ENCODE measurements at regions not wholly inside any gene's neighbourhood (a gene's known extent, or its start where the extent isn't known, plus 50 kb on each side); places are given as distances from the start of the nearest gene placed in this dataset.
"Not testable (repeated sequence)": the region's sequence is repeated elsewhere in the genome, so short reads cannot be mapped to it uniquely, and the experiment has no call there.

DNA sequence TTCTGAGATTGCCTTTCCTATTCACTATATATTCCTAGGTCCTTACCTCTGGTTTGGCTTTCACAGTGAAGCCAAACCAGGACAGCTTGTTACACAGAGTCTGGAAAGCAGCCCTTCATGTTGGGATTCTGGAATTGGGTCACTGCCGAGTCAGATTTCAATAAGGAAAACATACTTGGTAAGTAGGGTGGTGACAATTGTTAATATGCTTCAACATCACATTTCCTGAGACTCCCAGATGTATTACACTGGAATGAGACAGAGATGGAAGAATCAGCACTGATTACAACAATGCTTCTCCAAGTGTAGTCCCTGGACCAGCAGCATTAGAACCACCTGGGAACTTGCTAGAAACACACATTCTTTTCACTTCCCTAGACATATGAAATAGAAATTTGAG is 268.9 kb upstream of the SEMA3C start:
- no peak for TF ChIP-seq POLR2A (IDR thresholded peaks at IDR 0.05)
- TF ChIP-seq, protein P1, sequence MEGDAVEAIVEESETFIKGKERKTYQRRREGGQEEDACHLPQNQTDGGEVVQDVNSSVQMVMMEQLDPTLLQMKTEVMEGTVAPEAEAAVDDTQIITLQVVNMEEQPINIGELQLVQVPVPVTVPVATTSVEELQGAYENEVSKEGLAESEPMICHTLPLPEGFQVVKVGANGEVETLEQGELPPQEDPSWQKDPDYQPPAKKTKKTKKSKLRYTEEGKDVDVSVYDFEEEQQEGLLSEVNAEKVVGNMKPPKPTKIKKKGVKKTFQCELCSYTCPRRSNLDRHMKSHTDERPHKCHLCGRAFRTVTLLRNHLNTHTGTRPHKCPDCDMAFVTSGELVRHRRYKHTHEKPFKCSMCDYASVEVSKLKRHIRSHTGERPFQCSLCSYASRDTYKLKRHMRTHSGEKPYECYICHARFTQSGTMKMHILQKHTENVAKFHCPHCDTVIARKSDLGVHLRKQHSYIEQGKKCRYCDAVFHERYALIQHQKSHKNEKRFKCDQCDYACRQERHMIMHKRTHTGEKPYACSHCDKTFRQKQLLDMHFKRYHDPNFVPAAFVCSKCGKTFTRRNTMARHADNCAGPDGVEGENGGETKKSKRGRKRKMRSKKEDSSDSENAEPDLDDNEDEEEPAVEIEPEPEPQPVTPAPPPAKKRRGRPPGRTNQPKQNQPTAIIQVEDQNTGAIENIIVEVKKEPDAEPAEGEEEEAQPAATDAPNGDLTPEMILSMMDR (IDR thresholded peaks at IDR 0.05) = no peak
- intact Hi-C loops (cut with DNase I) = no loop called here
- no peaks in the 10 kb centered on the region for H3K27me3 ChIP-seq
- H3K4me1 ChIP-seq = no peaks in the 10 kb centered on the region
- H3K27ac ChIP-seq = no peak overlapping the region
- no peaks in the 10 kb centered on the region for H3K36me3 ChIP-seq
- H3K9me3 ChIP-seq = no peaks in the 10 kb centered on the region
- DNase-seq = no peak
- H3K4me3 ChIP-seq (replicated peaks in 1 of 3) = no peak overlapping the region
- 83 to 90% methylated on average over 1 of the region's 1 CpG for WGBS, 2 donors

DNA sequence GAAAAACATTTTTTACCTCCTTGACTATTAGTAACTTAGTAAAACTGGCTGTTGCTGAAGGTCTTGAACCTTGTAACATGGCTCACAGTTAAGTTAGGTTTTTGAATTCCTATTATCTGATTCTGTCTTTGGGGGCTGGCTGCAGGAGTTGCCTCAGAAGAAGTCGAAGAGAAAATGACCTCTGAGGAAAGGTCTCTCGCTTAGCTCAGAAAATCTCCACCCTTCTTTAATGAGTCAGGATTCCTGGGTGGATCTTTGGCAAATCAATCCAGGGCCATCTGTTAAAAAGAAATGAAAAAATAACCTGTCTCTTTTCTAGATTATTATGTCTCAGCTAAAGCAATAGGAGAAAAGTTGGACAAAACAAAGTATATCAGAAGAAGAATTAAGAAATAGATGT is 267.8 kb upstream of the SEMA3C start:
- Histone ChIP-seq H3K27ac (no peak overlapping the region), H3K9me3 (no peaks in the 10 kb centered on the region), H3K4me1 (no peaks in the 10 kb centered on the region), H3K27me3 (no peaks in the 10 kb centered on the region), H3K36me3 (no peaks in the 10 kb centered on the region), H3K4me3 (replicated peaks in 1 of 3) (no peak overlapping the region)
- intact Hi-C loops (cut with DNase I) = no loop called here
- DNase-seq = no peak
- 80 to 82% methylated on average over 2 of the region's 2 CpGs for WGBS, 2 donors
- TF ChIP-seq POLR2A (IDR thresholded peaks at IDR 0.05) = no peak
- TF ChIP-seq, protein P1 (IDR thresholded peaks at IDR 0.05) = no peak

DNA sequence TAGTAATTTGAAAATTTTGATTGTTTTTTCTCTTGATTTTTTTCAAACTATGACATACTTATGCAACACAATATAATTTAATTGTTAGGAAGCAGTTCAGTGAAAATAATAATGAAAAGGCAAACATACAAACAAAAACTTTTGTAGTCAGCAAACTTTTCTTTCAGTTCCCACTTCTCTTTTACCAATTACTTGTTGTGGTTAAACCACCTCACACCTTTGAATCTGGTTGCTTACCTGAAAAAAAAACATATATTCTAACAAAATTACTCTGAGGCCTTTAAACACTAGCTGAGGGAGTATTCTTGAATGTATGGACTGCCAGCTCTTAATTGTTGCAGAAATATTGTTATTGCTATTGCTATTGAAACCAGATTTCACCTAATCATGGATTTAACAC is 266.2 kb upstream of the SEMA3C start:
- H3K9me3 ChIP-seq = no peaks in the 10 kb centered on the region
- H3K27me3 ChIP-seq = no peaks in the 10 kb centered on the region
- H3K27ac ChIP-seq = no peak overlapping the region
- TF ChIP-seq POLR2A (IDR thresholded peaks at IDR 0.05) = no peak
- TF ChIP-seq, protein P1 (IDR thresholded peaks at IDR 0.05) = no peak
- H3K4me3 ChIP-seq (replicated peaks in 1 of 3) = no peak overlapping the region
- intact Hi-C loops (cut with DNase I) = no loop called here
- H3K36me3 ChIP-seq = no peaks in the 10 kb centered on the region
- H3K4me1 ChIP-seq = no peaks in the 10 kb centered on the region
- DNase-seq = no peak

DNA sequence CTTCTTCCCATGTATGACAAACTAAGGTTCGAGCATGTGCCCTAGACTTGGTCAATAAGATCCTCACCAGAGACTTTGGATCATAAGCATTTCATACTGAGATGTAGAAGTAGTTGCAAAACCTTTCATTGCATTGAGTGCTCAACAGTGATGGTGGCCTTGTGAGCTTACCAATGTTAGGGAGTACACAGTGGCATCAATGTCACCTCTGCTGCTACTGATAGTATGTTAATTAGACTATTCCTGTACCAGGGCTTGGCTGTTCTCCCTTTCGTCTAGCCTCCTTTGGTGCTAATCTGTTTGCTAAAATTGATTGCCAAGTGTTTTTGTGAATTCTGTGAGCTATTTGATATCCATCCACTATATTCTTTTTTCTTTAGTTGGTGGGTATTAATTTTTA is 264.5 kb upstream of the SEMA3C start:
- TF ChIP-seq POLR2A (IDR thresholded peaks at IDR 0.05) = no peak
- TF ChIP-seq, protein P1 (IDR thresholded peaks at IDR 0.05) = no peak
- no peaks in the 10 kb centered on the region for H3K27me3 ChIP-seq
- no peak for DNase-seq
- intact Hi-C loops (cut with DNase I) = no loop called here
- no peaks in the 10 kb centered on the region for H3K36me3 ChIP-seq
- no peaks in the 10 kb centered on the region for H3K9me3 ChIP-seq
- 92 to 100% methylated on average over 2 of the region's 2 CpGs for WGBS, 2 donors
- no peak overlapping the region for H3K27ac ChIP-seq
- no peaks in the 10 kb centered on the region for H3K4me1 ChIP-seq
- no peak overlapping the region for H3K4me3 ChIP-seq (replicated peaks in 1 of 3)

DNA sequence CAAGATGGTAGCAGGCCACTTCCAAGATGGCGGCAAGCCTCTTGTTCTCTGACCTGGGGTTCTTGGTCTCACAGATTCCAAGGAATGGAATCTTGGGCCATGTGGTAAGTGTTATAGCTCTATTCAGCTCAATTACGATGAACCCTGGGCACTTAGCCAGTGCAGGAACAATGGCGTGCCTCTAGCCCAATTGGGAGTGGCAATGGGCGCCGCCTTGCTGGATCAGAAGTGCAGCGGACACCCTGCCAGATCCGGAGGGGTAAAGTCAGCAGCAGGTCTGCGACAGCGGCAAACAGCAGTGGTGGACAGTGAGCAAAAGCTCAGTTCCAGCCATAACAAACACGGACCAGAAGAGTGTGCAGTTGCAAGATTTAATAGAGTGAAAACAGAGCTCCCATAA is 263.2 kb upstream of the SEMA3C start:
- DNase-seq; H3K9me3 ChIP-seq; H3K27ac ChIP-seq; H3K4me1 ChIP-seq; H3K27me3 ChIP-seq; H3K4me3 ChIP-seq (replicated peaks in 1 of 3); H3K36me3 ChIP-seq; intact Hi-C loops (cut with DNase I): not testable (repeated sequence)
- WGBS, 2 donors = 89 to 90% methylated on average over 10 of the region's 10 CpGs

DNA sequence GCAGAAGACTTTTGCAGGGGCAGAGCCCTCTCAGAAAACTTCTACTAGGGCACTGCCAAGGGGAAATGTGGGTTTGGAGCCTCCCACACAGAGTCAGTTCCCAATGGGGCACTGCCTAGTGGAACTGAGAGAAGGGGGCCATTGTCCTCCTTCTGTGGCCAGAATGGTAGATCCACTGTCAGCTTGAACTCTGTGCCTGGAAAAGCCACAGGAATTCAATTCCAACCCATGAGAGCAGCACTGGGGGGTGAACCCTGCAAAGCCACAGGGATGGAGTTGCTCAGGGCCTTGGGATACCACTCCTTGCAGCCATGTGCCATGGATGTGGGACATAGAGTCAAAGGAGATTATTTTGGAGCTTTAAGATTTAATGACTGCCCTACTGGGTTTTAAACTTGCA is 262.2 kb upstream of the SEMA3C start:
- TF ChIP-seq, protein P1 (IDR thresholded peaks at IDR 0.05) = no peak
- Histone ChIP-seq H3K27me3 (no peaks in the 10 kb centered on the region), H3K36me3 (no peaks in the 10 kb centered on the region), H3K9me3 (no peaks in the 10 kb centered on the region), H3K4me3 (replicated peaks in 1 of 3) (no peak overlapping the region), H3K4me1 (no peaks in the 10 kb centered on the region), H3K27ac (no peak overlapping the region)
- no peak for DNase-seq
- intact Hi-C loops (cut with DNase I) = no loop called here

Measured in thyroid gland (tissue), 4 donors.